ENCODE measurements at regions not wholly inside any gene's neighbourhood (a gene's known extent, or its start where the extent isn't known, plus 50 kb on each side); places are given as distances from the start of the nearest gene placed in this dataset.

DNA sequence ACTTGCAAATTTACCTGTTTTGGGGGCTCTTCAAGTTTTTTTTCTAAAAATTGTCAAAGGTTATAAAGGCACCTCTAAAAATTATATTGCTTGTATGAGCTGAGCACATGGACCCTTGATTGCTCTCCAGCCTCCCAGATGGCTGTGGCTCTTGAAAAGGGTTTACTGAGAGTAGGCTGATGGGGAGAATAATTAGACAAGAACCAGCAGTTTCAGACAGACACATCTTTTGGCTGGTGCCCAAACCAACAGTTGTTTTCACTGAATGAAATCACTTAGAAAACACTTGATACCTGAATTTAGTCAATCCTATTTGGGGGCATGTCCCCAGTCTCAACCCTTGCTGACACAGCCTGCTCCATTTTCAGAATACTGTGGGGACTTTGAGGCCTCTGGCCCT lies 217.6 kb downstream of the KBTBD8 start:
- Histone ChIP-seq H3K27ac (no peak overlapping the region), H3K4me1 (no peaks in the 10 kb centered on the region), H3K27me3 (replicated peaks in 1 of 7) (no peaks in the 10 kb centered on the region), H3K4me3 (no peak overlapping the region), H3K9me3 (no peaks in the 10 kb centered on the region), H3K36me3 (no peaks in the 10 kb centered on the region)
- DNase-seq: no peak
- TF ChIP-seq CTCF (IDR thresholded peaks at IDR 0.05 in 8 of 11, conservative IDR thresholded peaks at IDR 0.05 in 3 of 11): no peak
- TF ChIP-seq POLR2AphosphoS5 (IDR thresholded peaks at IDR 0.05): no peak
- no peak for TF ChIP-seq POLR2A (IDR thresholded peaks at IDR 0.05)
- intact Hi-C loops (cut with DNase I; ENCODE audit: low total_unique reads): no loop called here

DNA sequence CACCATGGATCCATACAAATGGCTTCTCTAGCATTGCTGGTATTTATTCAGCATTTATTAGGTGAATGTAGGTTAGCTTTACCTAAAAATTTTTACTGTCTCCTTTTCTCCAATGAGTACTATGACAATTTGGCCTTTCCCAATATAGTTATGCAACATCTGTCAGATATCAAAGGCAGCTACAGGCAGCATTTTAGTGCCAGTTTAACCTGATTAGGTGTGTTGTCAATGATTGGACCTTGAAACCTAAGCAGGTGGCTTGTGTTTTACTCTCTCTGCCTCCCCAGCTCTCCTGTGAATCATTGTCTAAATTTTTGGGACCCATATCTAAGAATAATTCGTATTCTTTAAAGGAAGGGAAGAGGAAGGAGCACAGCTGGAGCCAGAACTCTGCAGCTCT lies 228.9 kb downstream of the KBTBD8 start:
- intact Hi-C loops (cut with DNase I; ENCODE audit: low total_unique reads): no loop called here
- Histone ChIP-seq H3K36me3 (no peaks in the 10 kb centered on the region), H3K9me3 (no peaks in the 10 kb centered on the region), H3K4me3 (no peak overlapping the region), H3K4me1 (no peaks in the 10 kb centered on the region), H3K27ac (no peak overlapping the region), H3K27me3 (replicated peaks in 1 of 7) (no peaks in the 10 kb centered on the region)
- no peak for TF ChIP-seq POLR2A (IDR thresholded peaks at IDR 0.05)
- TF ChIP-seq CTCF (IDR thresholded peaks at IDR 0.05 in 8 of 11, conservative IDR thresholded peaks at IDR 0.05 in 3 of 11): no peak
- TF ChIP-seq POLR2AphosphoS5 (IDR thresholded peaks at IDR 0.05): no peak
- 43 to 75% (median 65%) methylated on average over 1 of the region's 1 CpG for WGBS, 5 donors
- no peak for DNase-seq

DNA sequence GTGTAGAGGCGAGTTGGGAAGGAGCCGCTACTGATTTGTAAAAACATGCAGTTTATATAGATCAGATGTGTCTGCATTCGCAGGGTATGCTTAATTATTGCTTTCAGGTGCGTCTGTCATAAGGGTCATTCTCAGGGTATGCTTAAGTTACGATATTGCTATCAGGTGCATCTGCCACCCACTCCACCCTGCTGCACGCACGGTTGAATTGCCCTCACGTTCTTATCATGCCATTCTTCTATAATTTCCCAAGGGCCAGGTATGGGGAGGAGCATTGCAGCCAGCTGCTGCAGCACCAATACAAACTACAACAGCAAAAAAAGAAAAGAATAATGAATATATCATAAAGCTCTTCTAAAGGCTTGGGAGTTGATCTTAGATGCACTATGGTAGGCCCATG lies 230.0 kb downstream of the KBTBD8 start:
- no peaks in the 10 kb centered on the region for H3K27me3 ChIP-seq (replicated peaks in 1 of 7)
- no peaks in the 10 kb centered on the region for H3K9me3 ChIP-seq
- TF ChIP-seq POLR2A (IDR thresholded peaks at IDR 0.05): no peak
- no peak for TF ChIP-seq POLR2AphosphoS5 (IDR thresholded peaks at IDR 0.05)
- no peak for TF ChIP-seq CTCF (IDR thresholded peaks at IDR 0.05 in 8 of 11, conservative IDR thresholded peaks at IDR 0.05 in 3 of 11)
- H3K4me3 ChIP-seq: no peak overlapping the region
- H3K36me3 ChIP-seq: no peaks in the 10 kb centered on the region
- DNase-seq: no peak
- intact Hi-C loops (cut with DNase I; ENCODE audit: low total_unique reads): no loop called here
- H3K27ac ChIP-seq: no peak overlapping the region
- 81 to 83% (median 82%) methylated on average over 8 of the region's 8 CpGs for WGBS, 5 donors
- H3K4me1 ChIP-seq: no peaks in the 10 kb centered on the region

DNA sequence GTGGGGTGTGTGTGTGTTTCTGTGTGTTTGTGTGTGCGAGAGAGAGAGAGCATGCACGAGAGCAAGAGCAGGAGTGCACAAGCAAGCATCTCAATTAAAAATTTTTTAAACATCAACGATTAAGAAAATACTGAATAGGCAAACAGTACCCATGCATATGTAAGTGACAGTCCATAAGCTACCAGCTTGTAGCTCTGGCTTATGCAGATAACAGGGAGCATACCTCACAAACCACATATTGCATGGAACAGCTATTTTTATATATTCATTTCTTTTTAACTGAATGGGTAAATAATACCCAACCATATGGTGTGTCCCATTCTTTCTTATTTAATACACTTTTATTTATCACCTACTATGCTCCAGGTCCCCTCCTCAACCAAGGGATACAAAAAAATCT lies 234.5 kb downstream of the KBTBD8 start:
- no peaks in the 10 kb centered on the region for H3K27me3 ChIP-seq (replicated peaks in 1 of 7)
- H3K36me3 ChIP-seq: no peaks in the 10 kb centered on the region
- no peak for TF ChIP-seq CTCF (IDR thresholded peaks at IDR 0.05 in 8 of 11, conservative IDR thresholded peaks at IDR 0.05 in 3 of 11)
- TF ChIP-seq POLR2A (IDR thresholded peaks at IDR 0.05): no peak
- no peak for TF ChIP-seq POLR2AphosphoS5 (IDR thresholded peaks at IDR 0.05)
- H3K4me3 ChIP-seq: no peak overlapping the region
- intact Hi-C loops (cut with DNase I; ENCODE audit: low total_unique reads): no loop called here
- H3K9me3 ChIP-seq: no peaks in the 10 kb centered on the region
- DNase-seq: no peak
- no peak overlapping the region for H3K27ac ChIP-seq
- H3K4me1 ChIP-seq: no peaks in the 10 kb centered on the region
- WGBS, 5 donors: 83 to 95% (median 93%) methylated on average over 3 of the region's 3 CpGs
